A673 (cell line): ENCODE measurements at regions not wholly inside any gene's neighbourhood (a gene's known extent, or its start where the extent isn't known, plus 50 kb on each side); places are given as distances from the start of the nearest gene placed in this dataset.
A peak's percentile ranks its signal among the peaks of the same experiment; 100 is the strongest.

Experiments
- BruUV-seq: library from RNA; stranded (reverse); fragments of 400-500 nt; replicated peaks from 2 replicates; lab custom pipeline; 2021; lab: Mats Ljungman, UMichigan
- CTCF ChIA-PET: fragments of 300-600 bp; sonication (Branson Sonifier 250); formaldehyde crosslinking; loops from one replicate; lab custom pipeline; 2022; ENCODE audit warnings: antibody characterized with exemption; lab: Charles Lee
- POLR2A ChIA-PET: fragments of 300-600 bp; sonication (Branson Sonifier 250); formaldehyde crosslinking; loops from one replicate; lab custom pipeline; 2022; ENCODE audit warnings: antibody characterized with exemption; ENCODE audit not compliant: low non-redundant PET; lab: Charles Lee
- DNase-seq: peaks from one replicate; pipeline ENCODE4 v3.0.0-alpha.2; 2015; ENCODE audit warnings: low spot score
- H3K27ac ChIP-seq: fragments of 200-600 bp; sonication (generic); 2 replicates; pipeline ENCODE4 v1.5.1; 2016; ENCODE audit warnings: mixed run types, low read depth, mild to moderate bottlenecking, mixed read lengths, antibody characterized with exemption, low read length; ENCODE audit not compliant: poor library complexity, severe bottlenecking
- H3K27me3 ChIP-seq: fragments of 200-600 bp; sonication (generic); replicated peaks from 2 replicates; pipeline ENCODE4 v1.6.1; 2017; ENCODE audit warnings: mixed run types, low read depth, mild to moderate bottlenecking, mixed read lengths, antibody characterized with exemption, low read length; ENCODE audit not compliant: insufficient read depth, poor library complexity
- H3K36me3 ChIP-seq: fragments of 200-600 bp; sonication (generic); 2 replicates; pipeline ENCODE4 v1.6.1; 2016; ENCODE audit warnings: mixed run types, mild to moderate bottlenecking, mixed read lengths, antibody characterized with exemption, low read length; ENCODE audit not compliant: insufficient read depth, poor library complexity, severe bottlenecking
- H3K4me1 ChIP-seq: fragments of 200-600 bp; sonication (generic); 2 replicates; pipeline ENCODE4 v1.6.1; 2017; ENCODE audit warnings: mixed run types, mild to moderate bottlenecking, mixed read lengths, antibody characterized with exemption, low read length; ENCODE audit not compliant: insufficient read depth, poor library complexity, severe bottlenecking
- H3K4me3 ChIP-seq: fragments of 200-600 bp; sonication (generic); 2 replicates; pipeline ENCODE4 v1.5.1; 2016; ENCODE audit warnings: low read depth, mixed run types, mild to moderate bottlenecking, mixed read lengths, low read length; ENCODE audit not compliant: poor library complexity, severe bottlenecking
- H3K9me3 ChIP-seq: fragments of 200-600 bp; sonication (generic); 2 replicates; pipeline ENCODE4 v1.6.1; 2016; ENCODE audit warnings: mixed run types, low read depth, mild to moderate bottlenecking, mixed read lengths, antibody characterized with exemption, low read length; ENCODE audit not compliant: poor library complexity, severe bottlenecking
- EZH2 ChIP-seq: fragments of 200-600 bp; sonication (generic); IDR thresholded peaks from 2 replicates; pipeline ENCODE4 v1.6.1; 2017; ENCODE audit warnings: borderline replicate concordance, low read depth, mild to moderate bottlenecking, mixed read lengths, antibody characterized with exemption, low read length; ENCODE audit not compliant: poor library complexity, severe bottlenecking
- intact Hi-C: fragments of 100-400 bp; cut with micrococcal nuclease; formaldehyde crosslinking; loops from one replicate; pipeline ENCODE4 v1.10.0; 2022; ENCODE audit not compliant: unreplicated experiment
- TF ChIP-seq, protein P1 (sequence below): fragments of 300-800, 200-600 bp; sonication (generic); conservative IDR thresholded peaks from 2 replicates; pipeline ENCODE4 v1.5.1; 2017; ENCODE audit warnings: low read depth, mild to moderate bottlenecking, antibody characterized with exemption, low read length, moderate library complexity, mixed read lengths

DNA sequence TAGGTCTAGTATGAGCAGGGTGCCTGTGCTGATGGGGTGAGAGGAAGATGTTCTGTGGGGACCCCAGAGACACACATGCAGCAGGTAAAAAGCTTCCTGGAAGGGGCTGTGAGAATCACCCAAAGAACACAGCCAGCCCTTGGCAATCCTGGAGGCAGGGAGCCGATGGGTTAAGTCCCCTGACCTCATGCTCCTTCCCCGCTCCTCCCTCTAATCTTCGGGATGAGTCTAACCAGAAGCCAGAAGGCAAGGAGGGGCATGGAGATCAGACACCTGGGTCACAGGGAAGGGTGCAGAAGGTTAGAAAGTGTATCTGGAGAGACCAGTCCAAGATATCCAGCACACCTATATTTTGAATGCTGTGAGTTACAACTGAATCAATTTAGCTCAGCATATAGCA, 274.1 kb upstream of the PAPPA start:
- Histone ChIP-seq H3K27me3 (no peaks in the 10 kb centered on the region), H3K9me3 (peaks cover 17% of the 10 kb centered on the region), H3K4me1 (peaks cover 64% of the 10 kb centered on the region), H3K27ac (peak overlapping the region; percentile 60), H3K4me3 (no peak overlapping the region), H3K36me3 (no peaks in the 10 kb centered on the region)
- no TSS peak for BruUV-seq
- no peak for TF ChIP-seq EZH2
- TF ChIP-seq, protein P1, sequence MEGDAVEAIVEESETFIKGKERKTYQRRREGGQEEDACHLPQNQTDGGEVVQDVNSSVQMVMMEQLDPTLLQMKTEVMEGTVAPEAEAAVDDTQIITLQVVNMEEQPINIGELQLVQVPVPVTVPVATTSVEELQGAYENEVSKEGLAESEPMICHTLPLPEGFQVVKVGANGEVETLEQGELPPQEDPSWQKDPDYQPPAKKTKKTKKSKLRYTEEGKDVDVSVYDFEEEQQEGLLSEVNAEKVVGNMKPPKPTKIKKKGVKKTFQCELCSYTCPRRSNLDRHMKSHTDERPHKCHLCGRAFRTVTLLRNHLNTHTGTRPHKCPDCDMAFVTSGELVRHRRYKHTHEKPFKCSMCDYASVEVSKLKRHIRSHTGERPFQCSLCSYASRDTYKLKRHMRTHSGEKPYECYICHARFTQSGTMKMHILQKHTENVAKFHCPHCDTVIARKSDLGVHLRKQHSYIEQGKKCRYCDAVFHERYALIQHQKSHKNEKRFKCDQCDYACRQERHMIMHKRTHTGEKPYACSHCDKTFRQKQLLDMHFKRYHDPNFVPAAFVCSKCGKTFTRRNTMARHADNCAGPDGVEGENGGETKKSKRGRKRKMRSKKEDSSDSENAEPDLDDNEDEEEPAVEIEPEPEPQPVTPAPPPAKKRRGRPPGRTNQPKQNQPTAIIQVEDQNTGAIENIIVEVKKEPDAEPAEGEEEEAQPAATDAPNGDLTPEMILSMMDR: no peak
- intact Hi-C loops: no loop called here
- ChIA-PET POLR2A (no interaction called here), CTCF (no interaction called here)
- DNase-seq: no peak

DNA sequence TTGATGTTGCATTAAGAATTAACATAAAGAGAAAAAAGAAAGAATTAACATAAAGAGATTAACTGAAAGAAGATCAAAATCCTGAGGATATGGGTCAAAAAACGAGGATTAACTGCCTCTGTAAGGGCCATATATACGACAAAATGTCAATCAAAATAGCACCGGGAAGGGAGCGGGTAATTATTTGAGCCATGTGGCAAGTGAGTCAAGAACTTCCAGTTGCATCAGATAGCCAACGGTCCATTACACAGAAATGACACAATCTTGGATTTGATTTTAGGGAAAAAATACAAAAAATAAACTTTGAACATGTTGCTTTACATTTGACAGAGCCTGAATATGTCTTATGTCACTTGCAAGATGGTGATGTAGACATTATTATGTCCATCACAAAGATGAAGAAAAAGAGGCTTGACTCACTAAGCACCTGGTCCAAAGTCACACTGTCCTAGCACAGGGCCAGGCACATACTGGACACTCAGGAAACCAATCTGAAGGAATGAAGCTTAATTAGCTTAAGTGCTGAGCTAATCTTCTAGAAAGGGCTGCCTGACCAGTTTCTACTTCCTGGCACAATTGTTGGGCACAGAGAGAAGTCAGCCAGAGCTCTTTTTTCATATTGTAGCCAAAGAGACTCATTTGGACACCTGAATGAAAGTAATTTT, 273.2 kb upstream of the PAPPA start:
- Histone ChIP-seq H3K27ac (peak overlapping the region; percentile 60), H3K9me3 (peaks cover 15% of the 10 kb centered on the region), H3K4me1 (peaks cover 70% of the 10 kb centered on the region), H3K27me3 (no peaks in the 10 kb centered on the region), H3K36me3 (no peaks in the 10 kb centered on the region), H3K4me3 (no peak overlapping the region)
- TF ChIP-seq, protein P1: no peak
- no peak for TF ChIP-seq EZH2
- ChIA-PET POLR2A (interaction anchor here (0.6 kb wide), 1 partner anchor 26 kb away, joined by 3 read pairs; no protein-coding TSS in a partner anchor), CTCF (interaction anchor here (0.9 kb wide), 2 partner anchors 15 to 269 kb away, joined by 3 read pairs; no protein-coding TSS in a partner anchor)
- intact Hi-C loops: loop anchor here (5.0 to 10.0 kb wide), 5 partner anchors 272 to 767 kb away; partner anchors contain the start of gene PAPPA
- BruUV-seq: no TSS peak
- DNase-seq: peak; percentile 52

DNA sequence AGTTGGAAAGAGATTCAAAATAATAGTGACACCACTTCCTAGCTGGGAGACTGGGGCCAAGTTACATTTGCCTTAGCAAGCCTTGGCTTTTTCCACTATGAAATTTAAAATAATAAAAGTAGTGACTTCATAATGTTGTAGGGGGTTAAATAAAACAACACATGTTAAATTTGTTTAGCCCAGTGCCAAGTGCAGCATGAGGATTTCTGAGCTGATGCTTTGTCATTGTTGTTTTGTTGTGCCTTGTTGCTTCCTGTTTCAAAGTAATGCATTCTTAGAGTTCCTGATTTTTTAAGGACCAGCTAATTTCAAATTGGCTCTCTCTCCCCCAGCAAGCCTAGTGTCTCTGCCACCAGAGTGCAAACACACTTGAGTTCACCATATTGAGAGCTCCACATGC, 270.7 kb upstream of the PAPPA start:
- intact Hi-C loops: loop anchor here (5.0 to 10.0 kb wide), 5 partner anchors 269 to 764 kb away; partner anchors contain the start of gene PAPPA
- no peaks in the 10 kb centered on the region for H3K9me3 ChIP-seq
- no peaks in the 10 kb centered on the region for H3K36me3 ChIP-seq
- BruUV-seq: no TSS peak
- no peak for DNase-seq
- peak overlapping the region; percentile 52 for H3K27ac ChIP-seq
- H3K4me1 ChIP-seq: peaks cover 83% of the 10 kb centered on the region
- POLR2A ChIA-PET: interaction anchor here (0.5 kb wide), 1 partner anchor 17 kb away, joined by 3 read pairs; no protein-coding TSS in a partner anchor
- H3K4me3 ChIP-seq: no peak overlapping the region
- CTCF ChIA-PET: interaction anchor here (0.8 to 1.0 kb wide), 2 partner anchors 240 to 289 kb away, joined by 3 to 4 read pairs; no protein-coding TSS in a partner anchor
- H3K27me3 ChIP-seq: no peaks in the 10 kb centered on the region
- TF ChIP-seq, protein P1: no peak
- TF ChIP-seq EZH2: no peak
